Glutamatergic neuron (in vitro differentiated cells): ENCODE measurements at regions not wholly inside any gene's neighbourhood (a gene's known extent, or its start where the extent isn't known, plus 50 kb on each side); places are given as distances from the start of the nearest gene placed in this dataset.

Experiments used
- DNase-seq: peaks from one replicate; pipeline ENCODE4 v3.0.0; 2022
- H3K27ac Mint-ChIP-seq: one replicate; pipeline ENCODE4 v1.8.0; 2020; ENCODE audit warnings: mild to moderate bottlenecking, mixed read lengths, inconsistent platforms; ENCODE audit not compliant: unreplicated experiment
- H3K27me3 Mint-ChIP-seq: one replicate; pipeline ENCODE4 v1.8.0; 2020; ENCODE audit warnings: mild to moderate bottlenecking, moderate library complexity, mixed read lengths, inconsistent platforms; ENCODE audit not compliant: unreplicated experiment
- H3K36me3 Mint-ChIP-seq: one replicate; pipeline ENCODE4 v1.8.0; 2020; ENCODE audit warnings: mild to moderate bottlenecking, mixed read lengths, inconsistent platforms; ENCODE audit not compliant: unreplicated experiment
- H3K4me1 Mint-ChIP-seq: one replicate; pipeline ENCODE4 v1.8.0; 2020; ENCODE audit warnings: mild to moderate bottlenecking, low read depth, mixed read lengths, inconsistent platforms; ENCODE audit not compliant: unreplicated experiment
- H3K4me3 Mint-ChIP-seq: one replicate; pipeline ENCODE4 v1.8.0; 2020; ENCODE audit warnings: mild to moderate bottlenecking, mixed read lengths, inconsistent platforms; ENCODE audit not compliant: unreplicated experiment
- H3K9me3 Mint-ChIP-seq: one replicate; pipeline ENCODE4 v1.8.0; 2020; ENCODE audit warnings: mild to moderate bottlenecking, moderate library complexity, mixed read lengths, inconsistent platforms; ENCODE audit not compliant: unreplicated experiment
- CTCF ChIP-seq: fragments of 200-600 bp; sonication (generic); IDR thresholded peaks from one replicate; pipeline ENCODE4 v1.5.0; 2021; ENCODE audit not compliant: partially characterized antibody, unreplicated experiment

DNA sequence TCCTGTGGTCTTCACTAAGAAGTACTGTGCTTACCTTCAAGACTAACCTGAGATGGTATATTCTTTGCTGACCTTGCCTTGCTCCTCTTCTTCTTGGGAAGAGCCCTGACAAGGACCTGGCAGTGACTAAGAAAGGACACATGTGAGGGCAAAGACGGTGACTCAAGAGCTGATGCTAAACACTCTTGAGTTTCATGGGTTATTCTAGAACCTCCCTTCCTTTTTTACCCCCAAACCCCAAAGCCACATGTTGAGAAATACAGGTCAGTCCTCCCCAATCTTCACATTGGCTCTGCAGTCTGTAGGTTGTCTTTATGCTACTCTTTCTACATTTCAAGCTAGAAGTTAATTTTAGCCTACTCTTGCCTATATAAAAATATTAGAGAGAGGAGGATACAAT is 200.6 kb downstream of the SEMA6D start:
- no peak for TF ChIP-seq CTCF
- DNase-seq, result no peak
- H3K27me3 Mint-ChIP-seq, result no peaks in the 10 kb centered on the region
- H3K4me1 Mint-ChIP-seq, result peaks cover 10% of the 10 kb centered on the region
- peaks cover 1% of the 10 kb centered on the region for H3K9me3 Mint-ChIP-seq
- H3K36me3 Mint-ChIP-seq, result no peaks in the 10 kb centered on the region
- no peak overlapping the region for H3K4me3 Mint-ChIP-seq
- H3K27ac Mint-ChIP-seq, result no peak overlapping the region

DNA sequence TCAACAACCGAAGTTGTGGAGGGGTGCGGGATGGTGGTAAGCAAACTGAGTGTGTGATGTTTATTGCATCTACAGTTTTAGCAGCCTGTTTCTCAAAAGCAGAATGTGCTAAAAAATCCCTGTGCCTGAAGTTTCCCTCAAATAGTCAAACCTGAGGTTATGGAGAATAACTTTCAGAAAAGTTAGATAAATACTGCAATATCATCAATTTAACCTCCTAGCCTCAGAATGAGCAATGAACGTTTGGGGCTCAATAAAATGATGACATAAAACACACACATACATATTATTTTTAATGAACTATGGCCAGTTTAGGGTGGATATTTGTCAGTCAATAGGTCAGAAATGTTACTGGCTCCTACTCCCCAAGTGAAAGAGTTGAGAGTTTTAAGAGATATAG is 201.6 kb downstream of the SEMA6D start:
- Mint-ChIP-seq H3K4me1 (peaks cover 10% of the 10 kb centered on the region), H3K36me3 (no peaks in the 10 kb centered on the region), H3K27ac (no peak overlapping the region), H3K27me3 (no peaks in the 10 kb centered on the region), H3K9me3 (peaks cover 1% of the 10 kb centered on the region), H3K4me3 (no peak overlapping the region)
- DNase-seq, result no peak
- no peak for TF ChIP-seq CTCF

GRCh38 chr15:47924381-47924780 is 196.4 kb upstream of the SLC24A5 start:
- Mint-ChIP-seq H3K27ac (no peak overlapping the region), H3K36me3 (no peaks in the 10 kb centered on the region), H3K4me3 (no peak overlapping the region), H3K27me3 (no peaks in the 10 kb centered on the region), H3K4me1 (peaks cover 3% of the 10 kb centered on the region), H3K9me3 (no peaks in the 10 kb centered on the region)
- no peak for DNase-seq
- no peak for TF ChIP-seq CTCF

GRCh38 chr15:47929138-47929803 is 191.5 kb upstream of the SLC24A5 start:
- peaks cover 2% of the 10 kb centered on the region for H3K27me3 Mint-ChIP-seq
- DNase-seq, result no peak
- H3K9me3 Mint-ChIP-seq, result no peaks in the 10 kb centered on the region
- peaks cover 3% of the 10 kb centered on the region for H3K4me1 Mint-ChIP-seq
- no peaks in the 10 kb centered on the region for H3K36me3 Mint-ChIP-seq
- TF ChIP-seq CTCF, result no peak
- H3K4me3 Mint-ChIP-seq, result no peak overlapping the region
- no peak overlapping the region for H3K27ac Mint-ChIP-seq

GRCh38 chr15:47932261-47932660 is 188.5 kb upstream of the SLC24A5 start:
- no peaks in the 10 kb centered on the region for H3K36me3 Mint-ChIP-seq
- DNase-seq, result no peak
- no peaks in the 10 kb centered on the region for H3K9me3 Mint-ChIP-seq
- peaks cover 3% of the 10 kb centered on the region for H3K4me1 Mint-ChIP-seq
- TF ChIP-seq CTCF, result no peak
- no peak overlapping the region for H3K27ac Mint-ChIP-seq
- H3K4me3 Mint-ChIP-seq, result no peak overlapping the region
- peaks cover 2% of the 10 kb centered on the region for H3K27me3 Mint-ChIP-seq
